SJCRH30 (cell line): ENCODE measurements at regions not wholly inside any gene's neighbourhood (a gene's known extent, or its start where the extent isn't known, plus 50 kb on each side); places are given as distances from the start of the nearest gene placed in this dataset.

Experiments
- DNase-seq, 2 experiments: peaks; one replicate each; pipeline ENCODE4 v3.0.0-alpha.2; 2015 to 2020
- H3K27ac ChIP-seq: fragments of 250-450 bp; sonication (Bioruptor Pico); 2 replicates; pipeline ENCODE4 v1.5.1; 2020; ENCODE audit warnings: mild to moderate bottlenecking, moderate library complexity
- H3K27me3 ChIP-seq: fragments of 250-450 bp; sonication (Bioruptor Pico); 2 replicates; pipeline ENCODE4 v1.5.1; 2020; ENCODE audit warnings: mild to moderate bottlenecking, moderate library complexity
- H3K36me3 ChIP-seq: fragments of 250-450 bp; sonication (Bioruptor Pico); 2 replicates; pipeline ENCODE4 v1.5.1; 2020; ENCODE audit warnings: mild to moderate bottlenecking, moderate library complexity
- H3K4me1 ChIP-seq: fragments of 250-450 bp; sonication (Bioruptor Pico); 2 replicates; pipeline ENCODE4 v1.5.1; 2020; ENCODE audit warnings: mild to moderate bottlenecking, moderate library complexity
- H3K4me3 ChIP-seq: fragments of 250-450 bp; sonication (Bioruptor Pico); 2 replicates; pipeline ENCODE4 v1.5.1; 2020; ENCODE audit warnings: mild to moderate bottlenecking, moderate library complexity
- H3K9me3 ChIP-seq: fragments of 250-450 bp; sonication (Bioruptor Pico); replicated peaks from 2 replicates; pipeline ENCODE4 v1.5.1; 2020; ENCODE audit warnings: mild to moderate bottlenecking, moderate library complexity

- Histone ChIP-seq H3K27ac (no peak overlapping the region), H3K27me3 (no peaks in the 10 kb centered on the region), H3K4me3 (no peak overlapping the region), H3K4me1 (no peaks in the 10 kb centered on the region), H3K36me3 (no peaks in the 10 kb centered on the region), H3K9me3 (no peaks in the 10 kb centered on the region)
- DNase-seq, result no peak
Observed at GRCh38 chr16:9395958-9396359, 304.5 kb downstream of the HAPSTR1 start.

- no peak for DNase-seq
- Histone ChIP-seq H3K9me3 (no peaks in the 10 kb centered on the region), H3K4me3 (no peak overlapping the region), H3K36me3 (no peaks in the 10 kb centered on the region), H3K27me3 (no peaks in the 10 kb centered on the region), H3K27ac (no peak overlapping the region), H3K4me1 (no peaks in the 10 kb centered on the region)
Observed at GRCh38 chr16:9399573-9399972, 308.1 kb downstream of the HAPSTR1 start.

GRCh38 chr16:9401173-9401572, 309.7 kb downstream of the HAPSTR1 start:
- DNase-seq, result no peak
- H3K27me3 ChIP-seq, result no peaks in the 10 kb centered on the region
- H3K9me3 ChIP-seq, result no peaks in the 10 kb centered on the region
- H3K4me3 ChIP-seq, result no peak overlapping the region
- no peak overlapping the region for H3K27ac ChIP-seq
- no peaks in the 10 kb centered on the region for H3K4me1 ChIP-seq
- H3K36me3 ChIP-seq, result no peaks in the 10 kb centered on the region

GRCh38 chr16:9402293-9402860, 310.9 kb downstream of the HAPSTR1 start:
- Histone ChIP-seq H3K36me3 (no peaks in the 10 kb centered on the region), H3K9me3 (no peaks in the 10 kb centered on the region), H3K27ac (no peak overlapping the region), H3K4me3 (no peak overlapping the region), H3K27me3 (no peaks in the 10 kb centered on the region), H3K4me1 (no peaks in the 10 kb centered on the region)
- no peak for DNase-seq

- H3K9me3 ChIP-seq, result no peaks in the 10 kb centered on the region
- no peak overlapping the region for H3K4me3 ChIP-seq
- DNase-seq, result no peak
Observed at GRCh38 chr16:9404811-9405210, 313.4 kb downstream of the HAPSTR1 start.

GRCh38 chr16:9406038-9406712, 314.7 kb downstream of the HAPSTR1 start:
- no peak for DNase-seq
- H3K4me3 ChIP-seq, result no peak overlapping the region
- no peaks in the 10 kb centered on the region for H3K9me3 ChIP-seq
- H3K4me1 ChIP-seq, result no peaks in the 10 kb centered on the region
- 0 out of 2 replicates have a peak, but pooled peaks cover 4% of the 10 kb centered on the region for H3K27me3 ChIP-seq
- no peak overlapping the region for H3K27ac ChIP-seq
- H3K36me3 ChIP-seq, result no peaks in the 10 kb centered on the region

More at GRCh38 chr16:9404811-9405210, 313.4 kb downstream of the HAPSTR1 start:
- H3K36me3 ChIP-seq, result no peaks in the 10 kb centered on the region
- H3K27ac ChIP-seq, result no peak overlapping the region
- H3K27me3 ChIP-seq, result 0 out of 2 replicates have a peak, but pooled peaks cover 4% of the 10 kb centered on the region
- H3K4me1 ChIP-seq, result no peaks in the 10 kb centered on the region

GRCh38 chr16:9407206-9407758, 315.8 kb downstream of the HAPSTR1 start:
- no peak overlapping the region for H3K4me3 ChIP-seq
- H3K27ac ChIP-seq, result no peak overlapping the region
- H3K27me3 ChIP-seq, result peaks cover 4% of the 10 kb centered on the region; the same call in 1 of the 2 replicates
- H3K4me1 ChIP-seq, result no peaks in the 10 kb centered on the region
- H3K36me3 ChIP-seq, result no peaks in the 10 kb centered on the region
- no peak for DNase-seq
- no peaks in the 10 kb centered on the region for H3K9me3 ChIP-seq

GRCh38 chr16:9408297-9408878, 316.9 kb downstream of the HAPSTR1 start:
- H3K36me3 ChIP-seq, result no peaks in the 10 kb centered on the region
- no peaks in the 10 kb centered on the region for H3K4me1 ChIP-seq
- H3K4me3 ChIP-seq, result no peak overlapping the region
- no peak for DNase-seq
- no peak overlapping the region for H3K27ac ChIP-seq
- H3K9me3 ChIP-seq, result no peaks in the 10 kb centered on the region
- H3K27me3 ChIP-seq, result peaks cover 4% of the 10 kb centered on the region; the same call in 1 of the 2 replicates

GRCh38 chr16:9409560-9410493, 318.4 kb downstream of the HAPSTR1 start:
- Histone ChIP-seq H3K27ac (no peak overlapping the region), H3K36me3 (no peaks in the 10 kb centered on the region), H3K27me3 (peaks cover 4% of the 10 kb centered on the region), H3K4me3 (no peak overlapping the region), H3K4me1 (no peaks in the 10 kb centered on the region), H3K9me3 (no peaks in the 10 kb centered on the region)
- DNase-seq, result no peak

- peaks cover 4% of the 10 kb centered on the region for H3K27me3 ChIP-seq
- H3K4me1 ChIP-seq, result no peaks in the 10 kb centered on the region
- no peak overlapping the region for H3K27ac ChIP-seq
- DNase-seq, result no peak
- no peak overlapping the region for H3K4me3 ChIP-seq
- H3K9me3 ChIP-seq, result no peaks in the 10 kb centered on the region
- H3K36me3 ChIP-seq, result no peaks in the 10 kb centered on the region
Observed at GRCh38 chr16:9411426-9411825, 320.0 kb downstream of the HAPSTR1 start.

- Histone ChIP-seq H3K36me3 (no peaks in the 10 kb centered on the region), H3K27me3 (peaks cover 4% of the 10 kb centered on the region), H3K4me3 (no peak overlapping the region), H3K27ac (no peak overlapping the region), H3K9me3 (no peaks in the 10 kb centered on the region), H3K4me1 (no peaks in the 10 kb centered on the region)
- DNase-seq, result no peak
Observed at GRCh38 chr16:9412031-9412914, 320.8 kb downstream of the HAPSTR1 start.

GRCh38 chr16:9412915-9413264, 321.4 kb downstream of the HAPSTR1 start:
- H3K27me3 ChIP-seq, result peaks cover 4% of the 10 kb centered on the region
- H3K4me1 ChIP-seq, result no peaks in the 10 kb centered on the region
- no peak overlapping the region for H3K27ac ChIP-seq
- no peak overlapping the region for H3K4me3 ChIP-seq
- H3K36me3 ChIP-seq, result no peaks in the 10 kb centered on the region
- DNase-seq, result no peak
- H3K9me3 ChIP-seq, result no peaks in the 10 kb centered on the region

GRCh38 chr16:9415545-9415944, 324.1 kb downstream of the HAPSTR1 start:
- H3K27me3 ChIP-seq, result no peaks in the 10 kb centered on the region; the same call in none of the 2 replicates
- no peak overlapping the region for H3K27ac ChIP-seq
- H3K4me1 ChIP-seq, result no peaks in the 10 kb centered on the region
- DNase-seq, result no peak
- no peak overlapping the region for H3K4me3 ChIP-seq
- H3K9me3 ChIP-seq, result no peaks in the 10 kb centered on the region
- no peaks in the 10 kb centered on the region for H3K36me3 ChIP-seq

- Histone ChIP-seq H3K27ac (no peak overlapping the region), H3K27me3 (no peaks in the 10 kb centered on the region; the same call in 1 of the 2 replicates)
Observed at GRCh38 chr16:9417898-9418297, 326.5 kb downstream of the HAPSTR1 start.

More at GRCh38 chr16:9417898-9418297, 326.5 kb downstream of the HAPSTR1 start:
- H3K4me1 ChIP-seq, result no peaks in the 10 kb centered on the region
- no peaks in the 10 kb centered on the region for H3K36me3 ChIP-seq
- DNase-seq, result no peak
- H3K9me3 ChIP-seq, result no peaks in the 10 kb centered on the region
- H3K4me3 ChIP-seq, result no peak overlapping the region
